HEK293T (cell line): ENCODE measurements at regions not wholly inside any gene's neighbourhood (a gene's known extent, or its start where the extent isn't known, plus 50 kb on each side); places are given as distances from the start of the nearest gene placed in this dataset.

Experiments used
- ARNT ChIP-seq: fragments of 450-650 bp; IDR thresholded peaks from 2 replicates; pipeline ENCODE4 v1.6.1; 2017; ENCODE audit warnings: mild to moderate bottlenecking
- FOXM1 ChIP-seq: fragments of 450-650 bp; IDR thresholded peaks from 2 replicates; pipeline ENCODE4 v1.6.1; 2017; ENCODE audit warnings: mild to moderate bottlenecking, borderline replicate concordance
- HDGF ChIP-seq: fragments of 450-650 bp; IDR thresholded peaks from 2 replicates; pipeline ENCODE4 v1.6.1; 2017; ENCODE audit warnings: antibody characterized with exemption, borderline replicate concordance
- L3MBTL2 ChIP-seq: fragments of 450-650 bp; conservative IDR thresholded peaks from 2 replicates; pipeline ENCODE4 v1.6.1; 2016; ENCODE audit warnings: mild to moderate bottlenecking
- LEF1 ChIP-seq: fragments of 450-650 bp; IDR thresholded peaks from 2 replicates; pipeline ENCODE4 v1.6.1; 2017; ENCODE audit warnings: mild to moderate bottlenecking, borderline replicate concordance
- SP1 ChIP-seq: fragments of 450-650 bp; IDR thresholded peaks from 2 replicates; pipeline ENCODE4 v1.6.1; 2017
- TARDBP ChIP-seq: fragments of 450-650 bp; IDR thresholded peaks from 2 replicates; pipeline ENCODE4 v1.6.1; 2016

DNA sequence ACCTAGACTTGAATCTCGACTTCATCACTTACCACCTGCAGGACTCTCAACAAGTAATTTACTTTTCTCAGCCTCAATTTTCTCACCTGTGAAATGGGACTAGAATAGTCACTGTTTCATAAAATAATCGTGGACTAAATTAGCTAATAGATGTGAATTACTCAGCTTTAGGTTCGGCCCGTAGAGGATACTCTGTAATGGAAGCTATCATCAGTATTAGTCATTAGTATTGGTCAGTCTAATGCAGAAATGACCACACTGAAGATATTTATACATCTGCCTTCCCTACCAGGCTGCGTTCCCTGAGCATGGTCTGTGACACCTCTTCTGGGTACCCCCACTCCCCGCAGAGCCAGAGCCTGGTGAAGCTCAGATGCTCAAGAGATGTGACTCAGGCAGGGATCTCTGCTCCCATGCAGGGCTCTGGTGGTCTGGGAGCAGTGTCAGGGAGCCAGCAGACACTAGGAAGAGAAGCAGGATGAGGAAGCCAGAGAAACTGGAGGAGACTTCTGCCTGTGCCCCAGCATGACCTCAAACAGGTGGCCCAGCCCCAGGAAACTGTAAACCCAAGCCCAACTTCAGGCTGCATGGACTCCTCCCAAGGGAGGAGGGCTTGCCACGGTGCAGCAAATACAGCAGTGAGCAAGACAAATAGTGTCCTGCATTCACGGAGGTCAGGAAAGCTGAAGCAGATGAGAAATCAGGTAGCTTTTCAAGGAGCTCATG is 88.0 kb upstream of the E2F8 start:
- TF ChIP-seq FOXM1 (no peak), TARDBP (no peak), SP1 (no peak), HDGF (no peak), L3MBTL2 (no peak), ARNT (no peak), LEF1 (no peak)
